GM18519 (cell line): ENCODE measurements at regions not wholly inside any gene's neighbourhood (a gene's known extent, or its start where the extent isn't known, plus 50 kb on each side); places are given as distances from the start of the nearest gene placed in this dataset.
"Not testable (repeated sequence)": the region's sequence is repeated elsewhere in the genome, so short reads cannot be mapped to it uniquely, and the experiment has no call there.

Source experiments
- ATAC-seq: cut with Tn5 transposase; IDR thresholded peaks from one replicate; pipeline ENCODE4 v1.9.1; 2021; ENCODE audit warnings: mild to moderate bottlenecking, moderate library complexity; ENCODE audit not compliant: unreplicated experiment, low FRiP score

- ATAC-seq, result no peak
These were observed 79.7 kb upstream of the SFSWAP start for GRCh38 chr12:131631230-131631629.

GRCh38 chr12:131631889-131632651, 78.8 kb upstream of the SFSWAP start:
- ATAC-seq, result not testable (repeated sequence)

- ATAC-seq, result not testable (repeated sequence)
These were observed 78.3 kb upstream of the SFSWAP start for GRCh38 chr12:131632652-131633023.

GRCh38 chr12:131633610-131634009, 77.3 kb upstream of the SFSWAP start:
- ATAC-seq, result not testable (repeated sequence)

- no peak for ATAC-seq
These were observed 76.9 kb upstream of the SFSWAP start for GRCh38 chr12:131634037-131634436.

GRCh38 chr12:131635012-131635411, 75.9 kb upstream of the SFSWAP start:
- not testable (repeated sequence) for ATAC-seq

GRCh38 chr12:131635491-131636122, 75.3 kb upstream of the SFSWAP start:
- no peak for ATAC-seq

GRCh38 chr12:131636266-131636665, 74.6 kb upstream of the SFSWAP start:
- ATAC-seq, result no peak

GRCh38 chr12:131636940-131637750, 73.7 kb upstream of the SFSWAP start:
- ATAC-seq, result no peak

GRCh38 chr12:131637986-131638385, 72.9 kb upstream of the SFSWAP start:
- ATAC-seq, result no peak

- ATAC-seq, result no peak
These were observed 71.5 kb upstream of the SFSWAP start for GRCh38 chr12:131639270-131639940.

- no peak for ATAC-seq
These were observed 70.4 kb upstream of the SFSWAP start for GRCh38 chr12:131640525-131640924.

- no peak for ATAC-seq
These were observed 69.6 kb upstream of the SFSWAP start for GRCh38 chr12:131641315-131641714.

- no peak for ATAC-seq
These were observed 68.8 kb upstream of the SFSWAP start for GRCh38 chr12:131642101-131642540.

- ATAC-seq, result no peak
These were observed 68.1 kb upstream of the SFSWAP start for GRCh38 chr12:131642771-131643170.

GRCh38 chr12:131643631-131644452, 67.0 kb upstream of the SFSWAP start:
- no peak for ATAC-seq

- ATAC-seq, result no peak
These were observed 66.4 kb upstream of the SFSWAP start for GRCh38 chr12:131644481-131644880.

- not testable (repeated sequence) for ATAC-seq
These were observed 66.0 kb upstream of the SFSWAP start for GRCh38 chr12:131644917-131645316.

GRCh38 chr12:131645557-131645956, 65.3 kb upstream of the SFSWAP start:
- ATAC-seq, result not testable (repeated sequence)

- ATAC-seq, result not testable (repeated sequence)
These were observed 64.4 kb upstream of the SFSWAP start for GRCh38 chr12:131646444-131646843.
